ENCODE measurements at regions not wholly inside any gene's neighbourhood (a gene's known extent, or its start where the extent isn't known, plus 50 kb on each side); places are given as distances from the start of the nearest gene placed in this dataset.
A peak's percentile ranks its signal among the peaks of the same experiment; 100 is the strongest.

DNA sequence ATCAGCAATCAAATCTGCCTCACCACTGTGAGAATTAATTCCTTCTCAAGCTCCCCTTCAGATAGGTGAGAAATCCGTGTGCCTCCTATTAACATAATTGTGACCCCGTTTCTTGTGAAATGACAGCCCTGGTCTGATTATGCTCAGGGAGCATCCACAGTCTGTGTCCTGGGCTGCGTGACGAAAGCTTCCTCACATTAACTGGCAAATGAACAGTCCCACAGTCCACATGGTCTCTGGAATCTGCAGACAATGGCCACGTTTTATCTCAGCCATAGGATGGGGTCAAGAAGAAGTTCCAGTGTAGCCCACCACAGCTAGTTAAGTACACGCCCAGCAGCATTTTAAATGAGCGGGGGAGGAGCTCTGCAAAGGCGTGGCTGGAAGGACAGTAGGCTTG lies 229.2 kb downstream of the RPS24 start:
- Histone ChIP-seq H3K27me3 (ENCODE audit: control insufficient read depth, insufficient read depth, low read length) (no peaks in the 10 kb centered on the region), H3K4me3 (ENCODE audit: insufficient read depth, low read depth, low read length) (no peak overlapping the region), H3K36me3 (replicated peaks; ENCODE audit: control insufficient read depth, insufficient read depth, low read length) (no peaks in the 10 kb centered on the region)
- no peak for DNase-seq

GRCh38 chr10:78263521-78263988 lies 229.9 kb downstream of the RPS24 start:
- DNase-seq = no peak
- H3K36me3 ChIP-seq (replicated peaks; ENCODE audit: control insufficient read depth, insufficient read depth, low read length) = no peaks in the 10 kb centered on the region
- H3K4me3 ChIP-seq (ENCODE audit: insufficient read depth, low read depth, low read length) = no peak overlapping the region
- H3K27me3 ChIP-seq (ENCODE audit: control insufficient read depth, insufficient read depth, low read length) = no peaks in the 10 kb centered on the region

DNA sequence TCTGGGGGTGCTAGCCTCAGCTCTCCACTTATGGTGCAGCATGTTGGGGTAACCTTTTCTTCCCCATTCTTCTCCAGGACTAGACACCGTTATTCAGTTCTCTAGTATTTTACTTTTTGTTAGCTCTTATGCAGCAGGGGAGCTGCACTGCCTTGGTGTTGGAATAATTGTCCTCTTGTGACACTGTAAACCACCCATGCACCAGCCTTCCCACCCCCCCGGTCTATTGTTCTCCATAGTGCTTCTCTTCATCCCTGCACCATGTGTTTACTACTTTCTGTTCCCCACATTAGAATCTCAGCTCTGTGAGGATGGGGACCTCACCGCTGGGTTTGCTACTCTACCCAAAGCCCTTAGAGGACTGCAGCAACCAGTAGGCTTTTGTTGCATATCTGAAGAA lies 230.7 kb downstream of the RPS24 start:
- no peaks in the 10 kb centered on the region for H3K27me3 ChIP-seq (ENCODE audit: control insufficient read depth, insufficient read depth, low read length)

GRCh38 chr10:78266741-78267469 lies 233.2 kb downstream of the RPS24 start:
- Histone ChIP-seq H3K27me3 (ENCODE audit: control insufficient read depth, insufficient read depth, low read length) (no peaks in the 10 kb centered on the region), H3K36me3 (replicated peaks; ENCODE audit: control insufficient read depth, insufficient read depth, low read length) (no peaks in the 10 kb centered on the region), H3K4me3 (ENCODE audit: insufficient read depth, low read depth, low read length) (no peak overlapping the region)
- DNase-seq = no peak

More for the DNA sequence above, 230.7 kb downstream of the RPS24 start:
- Histone ChIP-seq H3K4me3 (ENCODE audit: insufficient read depth, low read depth, low read length) (no peak overlapping the region), H3K36me3 (replicated peaks; ENCODE audit: control insufficient read depth, insufficient read depth, low read length) (no peaks in the 10 kb centered on the region)
- no peak for DNase-seq

GRCh38 chr10:78267598-78267997 lies 233.9 kb downstream of the RPS24 start:
- Histone ChIP-seq H3K36me3 (replicated peaks; ENCODE audit: control insufficient read depth, insufficient read depth, low read length) (no peaks in the 10 kb centered on the region), H3K4me3 (ENCODE audit: insufficient read depth, low read depth, low read length) (no peak overlapping the region), H3K27me3 (ENCODE audit: control insufficient read depth, insufficient read depth, low read length) (no peaks in the 10 kb centered on the region)
- no peak for DNase-seq

DNA sequence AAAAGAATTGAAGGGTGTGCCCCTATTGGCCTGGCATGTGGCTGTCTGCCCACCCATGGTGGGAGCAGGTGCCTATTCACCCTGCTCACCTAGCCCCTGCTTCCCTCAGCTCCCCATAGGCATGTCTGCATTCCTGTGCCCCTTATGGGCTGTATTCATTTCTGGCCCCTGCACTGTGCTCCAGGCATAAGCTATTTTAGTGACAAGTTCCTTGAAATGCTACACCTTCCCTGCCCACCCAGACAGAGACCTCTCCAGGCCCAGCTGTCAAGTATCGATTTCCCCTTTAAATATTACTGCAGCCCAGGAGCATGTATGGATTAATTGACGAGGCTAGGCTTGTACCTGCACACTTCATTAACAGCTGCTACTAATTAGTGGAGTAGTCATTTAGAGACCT lies 235.4 kb downstream of the RPS24 start:
- Histone ChIP-seq H3K36me3 (replicated peaks; ENCODE audit: control insufficient read depth, insufficient read depth, low read length) (no peaks in the 10 kb centered on the region), H3K27me3 (ENCODE audit: control insufficient read depth, insufficient read depth, low read length) (no peaks in the 10 kb centered on the region), H3K4me3 (ENCODE audit: insufficient read depth, low read depth, low read length) (no peak overlapping the region)
- no peak for DNase-seq

GRCh38 chr10:78272329-78272728 lies 238.7 kb downstream of the RPS24 start:
- H3K4me3 ChIP-seq (ENCODE audit: insufficient read depth, low read depth, low read length) = no peak overlapping the region

GRCh38 chr10:78274491-78274890 lies 240.8 kb downstream of the RPS24 start:
- H3K27me3 ChIP-seq (ENCODE audit: control insufficient read depth, insufficient read depth, low read length) = no peaks in the 10 kb centered on the region
- H3K36me3 ChIP-seq (replicated peaks; ENCODE audit: control insufficient read depth, insufficient read depth, low read length) = no peaks in the 10 kb centered on the region
- no peak for DNase-seq
- H3K4me3 ChIP-seq (ENCODE audit: insufficient read depth, low read depth, low read length) = no peak overlapping the region

More at GRCh38 chr10:78272329-78272728, 238.7 kb downstream of the RPS24 start:
- H3K36me3 ChIP-seq (replicated peaks; ENCODE audit: control insufficient read depth, insufficient read depth, low read length) = no peaks in the 10 kb centered on the region
- H3K27me3 ChIP-seq (ENCODE audit: control insufficient read depth, insufficient read depth, low read length) = no peaks in the 10 kb centered on the region
- DNase-seq = no peak

- no peak for DNase-seq
- H3K36me3 ChIP-seq (replicated peaks; ENCODE audit: control insufficient read depth, insufficient read depth, low read length) = no peaks in the 10 kb centered on the region
- no peak overlapping the region for H3K4me3 ChIP-seq (ENCODE audit: insufficient read depth, low read depth, low read length)
- H3K27me3 ChIP-seq (ENCODE audit: control insufficient read depth, insufficient read depth, low read length) = no peaks in the 10 kb centered on the region
These were observed 242.5 kb downstream of the RPS24 start for GRCh38 chr10:78276139-78276538.

DNA sequence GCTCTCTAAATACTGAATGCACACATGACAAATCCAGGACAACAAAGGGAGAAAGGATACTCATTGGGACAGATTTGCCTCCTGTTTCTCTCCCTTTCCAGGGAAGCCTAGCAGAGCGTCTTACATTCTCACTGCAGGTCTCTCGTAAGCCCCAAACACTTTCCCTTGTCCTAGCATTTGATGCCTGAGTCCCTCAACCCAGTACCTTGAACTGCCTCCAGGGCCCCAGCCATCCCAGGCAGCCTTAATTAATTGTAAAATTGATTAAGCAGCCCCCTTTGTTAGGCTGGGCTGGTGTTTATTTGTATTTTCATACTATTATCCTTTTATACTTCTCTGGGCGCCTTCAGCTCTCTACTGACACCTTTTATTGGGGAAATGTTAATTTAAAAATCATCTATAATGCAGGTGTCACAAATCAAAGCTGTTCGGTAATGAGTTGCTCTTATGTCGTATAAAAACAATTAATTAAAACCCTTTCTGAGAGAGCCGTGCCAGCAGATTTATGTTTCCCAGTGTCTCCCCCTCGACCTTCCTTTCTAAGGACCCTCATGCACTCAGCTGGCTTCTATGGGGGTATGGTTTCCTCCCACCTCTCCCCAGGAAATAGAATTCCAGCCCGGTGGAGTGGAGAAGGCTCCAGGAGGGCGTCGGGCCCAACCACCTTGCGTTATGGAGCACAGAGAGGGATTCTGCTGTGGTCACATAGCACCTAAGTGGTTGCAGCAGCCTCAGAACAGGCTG lies 243.8 kb downstream of the RPS24 start:
- Histone ChIP-seq H3K36me3 (replicated peaks; ENCODE audit: control insufficient read depth, insufficient read depth, low read length) (no peaks in the 10 kb centered on the region), H3K4me3 (ENCODE audit: insufficient read depth, low read depth, low read length) (no peak overlapping the region), H3K27me3 (ENCODE audit: control insufficient read depth, insufficient read depth, low read length) (no peaks in the 10 kb centered on the region)
- DNase-seq = no peak

GRCh38 chr10:78278058-78278404 lies 244.4 kb downstream of the RPS24 start:
- Histone ChIP-seq H3K36me3 (replicated peaks; ENCODE audit: control insufficient read depth, insufficient read depth, low read length) (no peaks in the 10 kb centered on the region), H3K4me3 (ENCODE audit: insufficient read depth, low read depth, low read length) (no peak overlapping the region), H3K27me3 (ENCODE audit: control insufficient read depth, insufficient read depth, low read length) (no peaks in the 10 kb centered on the region)
- no peak for DNase-seq

DNA sequence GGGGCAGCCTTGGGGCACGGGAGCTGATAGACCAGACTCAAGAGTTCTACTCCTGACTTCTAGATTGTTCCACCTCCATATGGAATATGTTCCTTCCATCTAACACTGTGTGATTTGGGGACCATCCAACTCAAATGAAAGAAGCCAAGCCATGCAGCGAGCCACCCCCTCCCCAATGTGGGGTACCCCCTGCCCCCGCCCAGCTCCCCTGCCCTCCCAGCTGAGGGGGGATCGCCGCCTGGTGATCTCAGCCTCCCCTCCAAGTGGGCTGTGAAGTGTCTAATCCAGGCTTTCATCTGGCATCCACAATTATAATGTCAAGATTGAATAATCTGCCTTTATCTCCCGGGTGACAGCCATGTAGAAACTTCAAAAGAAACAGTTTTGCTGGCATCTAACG lies 246.1 kb downstream of the RPS24 start:
- no peak overlapping the region for H3K4me3 ChIP-seq (ENCODE audit: insufficient read depth, low read depth, low read length)
- H3K36me3 ChIP-seq (replicated peaks; ENCODE audit: control insufficient read depth, insufficient read depth, low read length) = no peaks in the 10 kb centered on the region
- H3K27me3 ChIP-seq (ENCODE audit: control insufficient read depth, insufficient read depth, low read length) = no peaks in the 10 kb centered on the region
- DNase-seq = no peak

- Histone ChIP-seq H3K4me3 (ENCODE audit: insufficient read depth, low read depth, low read length) (no peak overlapping the region), H3K36me3 (replicated peaks; ENCODE audit: control insufficient read depth, insufficient read depth, low read length) (no peaks in the 10 kb centered on the region), H3K27me3 (ENCODE audit: control insufficient read depth, insufficient read depth, low read length) (no peaks in the 10 kb centered on the region)
- no peak for DNase-seq
These were observed 246.9 kb downstream of the RPS24 start for GRCh38 chr10:78280604-78281003.

DNA sequence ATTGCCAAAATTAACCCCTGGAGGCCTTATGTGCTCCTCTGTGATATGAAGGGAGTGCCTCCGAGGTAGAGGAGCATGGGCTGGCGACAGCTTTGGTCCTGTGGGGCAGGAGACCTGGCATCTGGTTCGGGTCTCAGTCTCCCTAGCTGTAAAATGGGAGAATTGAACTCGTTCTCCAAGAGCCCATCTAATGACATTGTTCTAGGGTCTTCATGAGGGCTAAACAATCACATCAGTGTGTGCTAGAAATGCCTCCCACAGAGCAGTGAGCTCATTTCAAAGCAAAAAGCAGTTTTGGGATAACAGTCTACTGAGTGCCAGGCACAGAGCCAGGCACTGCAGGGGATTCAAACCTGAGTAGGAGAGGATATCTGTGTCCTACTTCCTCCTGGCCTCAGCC lies 248.0 kb downstream of the RPS24 start:
- Histone ChIP-seq H3K27me3 (ENCODE audit: control insufficient read depth, insufficient read depth, low read length) (no peaks in the 10 kb centered on the region), H3K4me3 (ENCODE audit: insufficient read depth, low read depth, low read length) (no peak overlapping the region), H3K36me3 (replicated peaks; ENCODE audit: control insufficient read depth, insufficient read depth, low read length) (no peaks in the 10 kb centered on the region)
- DNase-seq = no peak

DNA sequence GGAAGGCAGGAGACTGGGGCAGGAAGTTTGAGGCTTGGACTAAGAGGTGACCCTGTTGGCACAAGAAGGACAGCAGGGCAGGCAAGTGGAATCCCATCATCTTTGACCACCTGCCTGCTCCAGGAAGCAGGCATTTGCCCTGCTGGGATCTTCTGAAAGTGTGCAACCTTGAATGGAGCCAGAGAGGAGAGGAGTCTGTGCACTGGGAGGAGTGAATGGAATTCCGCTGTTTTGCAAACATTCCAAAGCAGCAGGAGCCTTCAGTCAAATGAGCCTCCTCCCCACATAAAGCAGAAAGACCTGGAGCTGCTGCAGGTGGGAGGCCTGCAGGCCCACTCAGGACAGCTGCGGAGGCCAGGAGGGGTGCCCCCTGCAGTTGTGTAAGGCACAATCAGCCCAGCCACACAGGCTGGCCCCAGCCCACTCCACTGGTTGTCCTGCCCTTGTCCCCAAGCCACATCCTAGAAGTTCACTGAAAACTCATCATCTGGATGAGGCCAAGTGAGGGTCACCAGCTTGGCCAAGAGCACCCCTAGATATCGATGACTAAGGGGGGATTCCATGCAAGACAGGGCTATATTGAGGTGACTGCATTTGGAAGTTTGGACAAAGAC lies 249.5 kb downstream of the RPS24 start:
- no peaks in the 10 kb centered on the region for H3K36me3 ChIP-seq (replicated peaks; ENCODE audit: control insufficient read depth, insufficient read depth, low read length)
- H3K27me3 ChIP-seq (ENCODE audit: control insufficient read depth, insufficient read depth, low read length) = no peaks in the 10 kb centered on the region
- no peak overlapping the region for H3K4me3 ChIP-seq (ENCODE audit: insufficient read depth, low read depth, low read length)
- DNase-seq = peak; percentile 72

All from H7 (cell line).